Tibial nerve (tissue), 4 donors: ENCODE measurements at regions not wholly inside any gene's neighbourhood (a gene's known extent, or its start where the extent isn't known, plus 50 kb on each side); places are given as distances from the start of the nearest gene placed in this dataset.

Experiments
- DNase-seq, 2 donors: peaks; one replicate each; pipeline ENCODE4 v3.0.0-alpha.2; 2019; ENCODE audit warnings: low spot score in 2 of 2
- H3K27ac ChIP-seq, 4 donors: fragments of 200-600 bp; sonication (generic) in 3 of 4; one replicate each; pipeline ENCODE4 v1.5.1; 2017 to 2019; ENCODE audit warnings: mild to moderate bottlenecking in 1 of 4
- H3K27me3 ChIP-seq, 2 donors: fragments of 200-600 bp; sonication (generic) in 1 of 2; one replicate each; pipeline versions ENCODE4 v1.5.1 to v1.6.0; 2017 to 2019
- H3K36me3 ChIP-seq, 3 donors: fragments of 200-600 bp; sonication (generic); one replicate each; pipeline ENCODE4 v1.5.1; 2018 to 2019
- H3K4me1 ChIP-seq, 4 donors: fragments of 200-600 bp; sonication (generic) in 3 of 4; one replicate each; pipeline ENCODE4 v1.5.1; 2017 to 2019
- H3K4me3 ChIP-seq, 4 donors: fragments of 200-600 bp; sonication (generic) in 3 of 4; one replicate each; pipeline ENCODE4 v1.5.1; 2017 to 2019; ENCODE audit warnings: mild to moderate bottlenecking in 1 of 4, moderate library complexity in 1 of 4
- H3K9me3 ChIP-seq, 4 donors: fragments of 200-600 bp; sonication (generic) in 3 of 4; one replicate each; pipeline ENCODE4 v1.5.1; 2017 to 2019
- CTCF ChIP-seq, 5 experiments: fragments of 200-600 bp in 3 of 5; fragments of 450-650 bp in 2 of 5; sonication (generic) in 3 of 5; IDR thresholded peaks; one replicate each; pipeline ENCODE4 v1.5.1; 2016 to 2019; ENCODE audit warnings: antibody characterized with exemption in 5 of 5, mild to moderate bottlenecking in 3 of 5, moderate library complexity in 2 of 5
- EP300 ChIP-seq, 2 donors: sonication (generic); formaldehyde crosslinking; IDR thresholded peaks; one replicate each; pipeline ENCODE4 v1.6.1; 2017; ENCODE audit warnings: antibody characterized with exemption in 2 of 2, mild to moderate bottlenecking in 1 of 2
- POLR2A ChIP-seq, 2 donors: fragments of 450-650 bp; IDR thresholded peaks; one replicate each; pipeline ENCODE4 v1.6.1; 2017; ENCODE audit warnings: antibody characterized with exemption in 2 of 2, mild to moderate bottlenecking in 2 of 2, moderate library complexity in 2 of 2
- WGBS, 2 donors: methylation state at CpG; one replicate each; pipeline ENCODE4 v1.1.5; 2018; 5-methylcytosine and 5-hydroxymethylcytosine counted together

GRCh38 chr3:24578951-24579421, 84.3 kb upstream of the THRB start:
- 85 to 90% methylated on average over 4 of the region's 4 CpGs for WGBS, 2 donors
- TF ChIP-seq POLR2A (IDR thresholded peaks at IDR 0.05): no peak
- no peak for TF ChIP-seq CTCF (IDR thresholded peaks at IDR 0.05)
- no peak for TF ChIP-seq EP300 (IDR thresholded peaks at IDR 0.05)

GRCh38 chr3:24582431-24583403, 88.1 kb upstream of the THRB start:
- whole genome bisulfite sequencing, 2 donors: 67 to 69% methylated on average over 10 of the region's 10 CpGs
- Histone ChIP-seq H3K4me1 (no peaks in the 10 kb centered on the region), H3K9me3 (no peaks in the 10 kb centered on the region), H3K27ac (no peak overlapping the region), H3K27me3 (no peaks in the 10 kb centered on the region), H3K4me3 (no peak overlapping the region), H3K36me3 (no peaks in the 10 kb centered on the region)
- TF ChIP-seq POLR2A (IDR thresholded peaks at IDR 0.05) (no peak), CTCF (IDR thresholded peaks at IDR 0.05) (peak in 1 of 5 experiments; percentile 6)
- no peak for DNase-seq

More at GRCh38 chr3:24578951-24579421, 84.3 kb upstream of the THRB start:
- H3K27ac ChIP-seq: no peak overlapping the region
- no peaks in the 10 kb centered on the region for H3K36me3 ChIP-seq
- no peaks in the 10 kb centered on the region for H3K4me1 ChIP-seq
- DNase-seq: no peak
- H3K27me3 ChIP-seq: no peaks in the 10 kb centered on the region
- H3K9me3 ChIP-seq: peaks cover 0 to 3% (median 0%) of the 10 kb centered on the region in 4 donors
- no peak overlapping the region for H3K4me3 ChIP-seq

- H3K27me3 ChIP-seq: no peaks in the 10 kb centered on the region
- no peak overlapping the region for H3K4me3 ChIP-seq
- WGBS, 2 donors: 73 to 78% methylated on average over 4 of the region's 4 CpGs
- no peak for DNase-seq
- no peaks in the 10 kb centered on the region for H3K36me3 ChIP-seq
- no peaks in the 10 kb centered on the region for H3K9me3 ChIP-seq
- TF ChIP-seq CTCF (IDR thresholded peaks at IDR 0.05): no peak
- no peak for TF ChIP-seq POLR2A (IDR thresholded peaks at IDR 0.05)
- no peak for TF ChIP-seq EP300 (IDR thresholded peaks at IDR 0.05)
- no peak overlapping the region for H3K27ac ChIP-seq
- H3K4me1 ChIP-seq: peaks cover 0 to 5% (median 1%) of the 10 kb centered on the region in 4 donors
Observed at GRCh38 chr3:24586920-24587319, 92.3 kb upstream of the THRB start.

GRCh38 chr3:24588629-24589512, 94.2 kb upstream of the THRB start:
- TF ChIP-seq EP300 (IDR thresholded peaks at IDR 0.05) (no peak), CTCF (IDR thresholded peaks at IDR 0.05) (no peak), POLR2A (IDR thresholded peaks at IDR 0.05) (no peak)
- no peak for DNase-seq
- no peak overlapping the region for H3K27ac ChIP-seq
- no peaks in the 10 kb centered on the region for H3K9me3 ChIP-seq
- H3K27me3 ChIP-seq: no peaks in the 10 kb centered on the region
- peaks cover 0 to 5% (median 1%) of the 10 kb centered on the region in 4 donors for H3K4me1 ChIP-seq
- 57 to 59% methylated on average over 6 of the region's 6 CpGs for WGBS, 2 donors
- no peaks in the 10 kb centered on the region for H3K36me3 ChIP-seq
- no peak overlapping the region for H3K4me3 ChIP-seq
